GM12891 (cell line): ENCODE measurements at regions not wholly inside any gene's neighbourhood (a gene's known extent, or its start where the extent isn't known, plus 50 kb on each side); places are given as distances from the start of the nearest gene placed in this dataset.

ENCODE experiments used
- PAX5 ChIP-seq: IDR thresholded peaks from 2 replicates; pipeline ENCODE4 v1.6.1; 2011; ENCODE audit warnings: low read length, moderate library complexity, mild to moderate bottlenecking; ENCODE audit not compliant: insufficient read depth, severe bottlenecking
- POLR2A ChIP-seq: IDR thresholded peaks from 2 replicates; pipeline ENCODE4 v1.6.1; 2011; ENCODE audit warnings: low read depth, low read length, control low read depth
- SPI1 ChIP-seq: IDR thresholded peaks from 2 replicates; pipeline ENCODE4 v1.6.1; 2011; ENCODE audit warnings: low read depth, low read length, control low read depth

DNA sequence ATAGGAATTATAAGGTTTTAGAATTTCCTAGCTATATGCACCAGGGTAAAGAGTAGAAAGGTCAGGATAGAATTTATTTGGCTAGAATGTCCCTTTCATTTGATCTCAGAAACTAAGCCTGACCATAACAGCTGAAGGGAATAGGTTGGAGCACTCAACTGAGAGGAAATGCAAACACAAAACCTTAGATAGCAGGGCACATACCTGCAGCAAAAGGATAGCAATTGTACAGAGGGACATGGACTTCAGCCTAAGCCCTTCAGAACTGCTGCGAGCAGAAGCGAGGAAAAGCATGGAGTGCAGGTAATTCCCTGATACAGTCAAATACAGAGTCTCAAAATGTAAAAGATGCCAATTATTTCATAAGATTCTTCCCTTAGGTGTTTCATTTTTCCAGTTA is 211.0 kb upstream of the DDI1 start:
- TF ChIP-seq POLR2A = no peak
- no peak for TF ChIP-seq SPI1
- TF ChIP-seq PAX5 = no peak
